Dedifferentiated amniotic fluid mesenchymal stem cell (primary cell): ENCODE measurements at regions not wholly inside any gene's neighbourhood (a gene's known extent, or its start where the extent isn't known, plus 50 kb on each side); places are given as distances from the start of the nearest gene placed in this dataset.

ENCODE experiments used
- DNase-seq: peaks from one replicate; pipeline ENCODE4 v3.0.0-alpha.2; 2016; ENCODE audit errors: extremely low spot score

DNA sequence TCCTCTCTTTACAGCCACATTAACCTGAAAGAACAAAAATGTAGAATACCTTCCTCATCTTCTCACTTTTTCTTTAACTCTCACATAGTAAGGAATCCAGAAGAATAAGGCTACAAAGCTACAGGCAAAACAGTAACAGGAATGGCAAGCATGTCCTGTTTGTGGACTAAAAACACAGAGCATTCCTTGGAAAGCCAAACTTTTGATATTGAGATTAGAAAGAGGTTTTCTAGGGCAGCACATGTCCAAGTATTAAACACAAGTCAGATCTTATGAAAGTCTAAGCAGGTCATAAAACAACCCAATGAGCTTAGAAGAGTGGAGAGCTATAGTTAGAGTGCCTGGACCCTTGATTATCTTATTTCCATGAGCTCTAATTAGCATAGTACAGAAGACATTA is 58.2 kb upstream of the FAM9C start:
- no peak for DNase-seq

DNA sequence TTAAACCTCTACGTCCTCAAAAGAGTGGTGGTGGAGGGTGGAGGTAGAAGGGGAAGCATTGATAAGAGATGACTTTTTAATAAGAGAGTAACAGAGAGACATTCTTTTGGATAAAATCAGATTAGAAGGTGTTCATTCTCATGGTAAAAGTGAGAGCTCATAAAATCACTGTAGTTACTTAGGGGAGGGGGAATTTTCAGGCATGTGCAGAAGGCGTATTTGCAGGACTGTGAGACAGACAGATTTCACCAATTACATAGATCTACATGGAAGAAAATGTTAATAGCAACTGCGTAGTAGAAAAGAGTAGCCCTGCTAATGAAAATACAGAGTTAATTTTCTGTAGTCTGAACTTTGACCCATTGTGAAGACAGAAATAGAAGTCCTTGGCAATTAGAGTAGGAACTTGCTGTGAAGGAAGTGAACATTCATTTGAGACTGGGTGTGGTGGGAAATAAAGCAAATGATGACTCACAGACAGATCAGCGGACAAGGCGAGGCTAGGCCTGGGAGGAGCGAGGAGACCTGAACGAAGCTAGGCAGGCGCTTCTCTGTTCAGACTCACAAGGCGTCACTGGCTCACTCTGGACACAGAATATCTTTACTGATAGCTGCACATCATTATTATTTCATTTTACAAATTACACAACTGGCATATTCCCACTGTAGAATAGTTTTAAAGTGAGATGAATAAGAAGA is 57.2 kb upstream of the FAM9C start:
- peak; percentile 80 for DNase-seq

DNA sequence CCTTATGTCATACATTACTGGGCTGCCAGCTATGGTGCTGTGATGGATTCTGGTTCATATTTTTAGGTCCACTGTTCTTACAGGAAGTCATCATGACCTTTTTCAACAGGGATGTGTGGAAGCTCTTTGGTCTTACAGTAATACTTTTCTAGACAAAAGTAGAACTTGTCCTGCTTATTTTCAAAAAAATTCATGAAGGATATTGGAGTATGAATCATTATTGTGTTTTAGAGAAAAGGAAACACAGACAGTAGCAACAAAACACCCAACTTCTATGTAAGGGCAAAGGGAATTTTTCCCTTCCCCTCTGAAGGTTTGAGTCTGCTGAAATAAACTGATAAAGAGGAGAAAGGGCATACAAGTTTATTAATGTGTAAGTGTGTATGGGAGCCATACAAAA is 54.7 kb upstream of the FAM9C start:
- DNase-seq: no peak

GRCh38 chrX:13096728-13097127 is 52.3 kb upstream of the FAM9C start:
- no peak for DNase-seq

DNA sequence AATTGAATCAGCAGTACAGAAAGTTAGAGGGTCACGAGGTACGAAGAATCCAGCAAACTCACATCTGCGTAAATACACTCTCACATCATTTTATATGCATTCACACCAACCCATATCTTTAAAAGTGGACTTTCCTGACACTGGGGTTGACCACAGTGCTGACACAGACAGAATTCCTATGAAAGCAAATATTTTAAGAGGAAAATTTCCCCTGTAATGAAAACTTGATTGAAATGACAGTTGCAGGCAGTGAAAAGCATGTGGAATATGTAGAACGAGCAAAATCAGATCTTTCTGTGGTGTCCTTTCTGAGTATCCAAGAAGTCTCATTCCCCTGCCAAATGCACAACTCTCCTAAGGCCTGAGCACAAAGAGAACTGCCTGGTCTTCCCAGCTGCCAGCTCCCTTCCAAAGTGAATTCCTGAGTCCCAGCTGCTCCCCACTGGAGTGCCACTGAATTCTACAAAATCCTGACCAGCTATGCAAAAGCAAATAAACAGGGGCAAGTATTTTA is 50.5 kb upstream of the FAM9C start:
- no peak for DNase-seq

DNA sequence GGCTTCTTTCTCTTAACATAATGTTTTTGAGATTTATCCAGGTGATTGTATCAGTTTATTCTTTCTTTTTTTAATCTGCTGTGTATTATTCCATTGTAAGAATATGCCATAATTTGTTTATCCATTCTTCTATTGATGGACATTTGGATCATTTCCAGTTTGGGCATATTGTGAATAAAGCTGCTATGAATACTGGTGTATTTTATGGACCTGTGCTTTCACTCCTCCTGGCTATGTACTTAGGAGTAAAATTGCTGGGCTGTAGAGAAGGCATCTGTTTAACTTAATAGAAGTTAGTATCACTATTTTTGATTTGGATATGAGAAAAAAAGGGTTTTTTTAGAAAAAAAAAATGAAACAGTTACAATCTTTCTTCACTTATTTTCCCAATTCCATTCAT is 50.0 kb upstream of the FAM9C start:
- no peak for DNase-seq
